ENCODE measurements at regions not wholly inside any gene's neighbourhood (a gene's known extent, or its start where the extent isn't known, plus 50 kb on each side); places are given as distances from the start of the nearest gene placed in this dataset.

GRCh38 chr11:34750692-34751405 is 130.0 kb downstream of the EHF start:
- WGBS, 5 donors, result 81 to 97% (median 90%) methylated on average over 1 of the region's 1 CpG
- no peaks in the 10 kb centered on the region for H3K9me3 ChIP-seq
- no peak overlapping the region for H3K4me3 ChIP-seq
- no peaks in the 10 kb centered on the region for H3K36me3 ChIP-seq
- H3K27me3 ChIP-seq (replicated peaks in 1 of 7), result peaks cover 0 to 4% (median 0%) of the 10 kb centered on the region in 7 donors
- H3K4me1 ChIP-seq, result no peaks in the 10 kb centered on the region
- intact Hi-C loops (cut with DNase I; ENCODE audit: low total_unique reads), result no loop called here
- no peak for DNase-seq
- no peak overlapping the region for H3K27ac ChIP-seq
- no peak for TF ChIP-seq POLR2AphosphoS5 (IDR thresholded peaks at IDR 0.05)
- no peak for TF ChIP-seq CTCF (IDR thresholded peaks at IDR 0.05 in 8 of 11, conservative IDR thresholded peaks at IDR 0.05 in 3 of 11)
- TF ChIP-seq POLR2A (IDR thresholded peaks at IDR 0.05), result no peak

- TF ChIP-seq POLR2A (IDR thresholded peaks at IDR 0.05), result no peak
- Histone ChIP-seq H3K36me3 (no peaks in the 10 kb centered on the region), H3K27me3 (replicated peaks in 1 of 7) (peaks cover 0 to 4% (median 0%) of the 10 kb centered on the region in 7 donors), H3K9me3 (no peaks in the 10 kb centered on the region), H3K4me3 (no peak overlapping the region), H3K4me1 (no peaks in the 10 kb centered on the region), H3K27ac (no peak overlapping the region)
- DNase-seq, result no peak
- intact Hi-C loops (cut with DNase I; ENCODE audit: low total_unique reads), result no loop called here
- 44 to 74% (median 56%) methylated on average over 8 of the region's 8 CpGs for WGBS, 5 donors
Observed at GRCh38 chr11:34749666-34750659, 129.1 kb downstream of the EHF start.

- 76 to 93% (median 89%) methylated on average over 3 of the region's 3 CpGs for WGBS, 5 donors
- Histone ChIP-seq H3K27me3 (replicated peaks in 1 of 7) (peaks cover 0 to 2% (median 0%) of the 10 kb centered on the region in 7 donors), H3K9me3 (no peaks in the 10 kb centered on the region), H3K36me3 (no peaks in the 10 kb centered on the region), H3K27ac (no peak overlapping the region), H3K4me3 (no peak overlapping the region), H3K4me1 (no peaks in the 10 kb centered on the region)
- TF ChIP-seq CTCF (IDR thresholded peaks at IDR 0.05 in 8 of 11, conservative IDR thresholded peaks at IDR 0.05 in 3 of 11) (no peak), POLR2A (IDR thresholded peaks at IDR 0.05) (no peak), POLR2AphosphoS5 (IDR thresholded peaks at IDR 0.05) (no peak)
- intact Hi-C loops (cut with DNase I; ENCODE audit: low total_unique reads), result no loop called here
- DNase-seq, result no peak
Observed at GRCh38 chr11:34748036-34748435, 127.1 kb downstream of the EHF start.

GRCh38 chr11:34747251-34747650 is 126.4 kb downstream of the EHF start:
- H3K36me3 ChIP-seq, result no peaks in the 10 kb centered on the region
- peaks cover 0 to 2% (median 0%) of the 10 kb centered on the region in 7 donors for H3K27me3 ChIP-seq (replicated peaks in 1 of 7)
- no peak for DNase-seq
- intact Hi-C loops (cut with DNase I; ENCODE audit: low total_unique reads), result no loop called here
- WGBS, 5 donors, result 46 to 54% (median 47%) methylated on average over 3 of the region's 3 CpGs
- H3K27ac ChIP-seq, result no peak overlapping the region
- no peak for TF ChIP-seq POLR2A (IDR thresholded peaks at IDR 0.05)
- TF ChIP-seq CTCF (IDR thresholded peaks at IDR 0.05 in 8 of 11, conservative IDR thresholded peaks at IDR 0.05 in 3 of 11), result no peak
- TF ChIP-seq POLR2AphosphoS5 (IDR thresholded peaks at IDR 0.05), result no peak
- no peaks in the 10 kb centered on the region for H3K9me3 ChIP-seq
- no peak overlapping the region for H3K4me3 ChIP-seq
- no peaks in the 10 kb centered on the region for H3K4me1 ChIP-seq

Measured in spleen (tissue), 11 donors.